GM18873 (cell line): ENCODE measurements at regions not wholly inside any gene's neighbourhood (a gene's known extent, or its start where the extent isn't known, plus 50 kb on each side); places are given as distances from the start of the nearest gene placed in this dataset.
A peak's percentile ranks its signal among the peaks of the same experiment; 100 is the strongest.

Experiments used
- ATAC-seq: cut with Tn5 transposase; IDR thresholded peaks from one replicate; pipeline ENCODE4 v1.9.1; 2021; ENCODE audit warnings: mild to moderate bottlenecking, moderate library complexity, moderate number of reproducible peaks; ENCODE audit not compliant: unreplicated experiment, low FRiP score

GRCh38 chr12:13573698-13574321 lies 377.3 kb downstream of the EMP1 start:
- ATAC-seq, result no peak

- ATAC-seq, result no peak
These were observed 374.5 kb downstream of the EMP1 start for GRCh38 chr12:13571035-13571434.

- no peak for ATAC-seq
These were observed 373.6 kb downstream of the EMP1 start for GRCh38 chr12:13570005-13570694.

- ATAC-seq, result no peak
These were observed 369.8 kb downstream of the EMP1 start for GRCh38 chr12:13566292-13566691.

DNA sequence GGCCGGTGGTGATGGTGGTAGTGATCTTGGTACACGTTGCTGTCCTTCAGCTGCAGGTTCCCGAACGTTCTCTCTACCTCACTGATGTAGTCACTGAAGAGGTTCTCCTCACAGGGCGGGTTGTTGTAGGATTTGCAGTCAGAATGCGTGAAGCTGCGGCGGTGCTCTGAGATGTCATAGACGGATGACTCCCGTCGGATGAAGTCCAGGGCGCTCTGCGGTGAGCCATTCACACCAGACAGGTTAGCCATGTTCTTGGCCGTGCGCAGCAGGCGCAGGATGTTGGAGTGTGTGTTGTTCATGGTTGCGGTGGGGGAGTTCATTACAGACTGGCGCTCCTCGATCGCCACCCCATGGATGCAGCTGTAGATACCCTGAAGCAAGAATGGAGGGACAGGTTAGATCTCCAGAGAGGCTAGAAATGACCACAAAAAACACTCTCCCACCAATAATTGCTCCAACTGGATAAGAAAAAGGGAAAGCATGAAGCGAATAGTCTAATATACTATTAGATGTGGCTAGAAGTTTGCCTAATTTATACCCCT lies 367.8 kb downstream of the EMP1 start:
- ATAC-seq, result no peak

DNA sequence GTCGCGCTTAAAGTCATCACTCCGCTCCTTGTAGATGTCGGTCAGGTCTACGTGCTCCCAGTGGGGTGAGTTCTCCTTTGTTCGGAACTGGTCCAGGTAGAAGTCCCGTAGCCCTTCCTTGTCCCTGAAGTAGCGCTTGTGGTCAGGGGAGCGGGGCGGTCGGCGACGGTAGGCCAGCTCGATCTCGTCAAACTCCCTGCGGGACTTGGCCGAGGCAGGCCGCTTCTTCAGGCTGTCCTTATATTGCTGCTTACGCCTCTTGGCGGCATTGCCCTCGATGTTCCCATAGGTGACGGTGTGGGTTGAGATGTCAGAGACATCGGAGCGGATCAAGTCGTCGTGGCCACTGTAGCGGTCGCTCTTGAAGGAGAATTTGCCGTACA lies 367.2 kb downstream of the EMP1 start:
- ATAC-seq, result no peak

DNA sequence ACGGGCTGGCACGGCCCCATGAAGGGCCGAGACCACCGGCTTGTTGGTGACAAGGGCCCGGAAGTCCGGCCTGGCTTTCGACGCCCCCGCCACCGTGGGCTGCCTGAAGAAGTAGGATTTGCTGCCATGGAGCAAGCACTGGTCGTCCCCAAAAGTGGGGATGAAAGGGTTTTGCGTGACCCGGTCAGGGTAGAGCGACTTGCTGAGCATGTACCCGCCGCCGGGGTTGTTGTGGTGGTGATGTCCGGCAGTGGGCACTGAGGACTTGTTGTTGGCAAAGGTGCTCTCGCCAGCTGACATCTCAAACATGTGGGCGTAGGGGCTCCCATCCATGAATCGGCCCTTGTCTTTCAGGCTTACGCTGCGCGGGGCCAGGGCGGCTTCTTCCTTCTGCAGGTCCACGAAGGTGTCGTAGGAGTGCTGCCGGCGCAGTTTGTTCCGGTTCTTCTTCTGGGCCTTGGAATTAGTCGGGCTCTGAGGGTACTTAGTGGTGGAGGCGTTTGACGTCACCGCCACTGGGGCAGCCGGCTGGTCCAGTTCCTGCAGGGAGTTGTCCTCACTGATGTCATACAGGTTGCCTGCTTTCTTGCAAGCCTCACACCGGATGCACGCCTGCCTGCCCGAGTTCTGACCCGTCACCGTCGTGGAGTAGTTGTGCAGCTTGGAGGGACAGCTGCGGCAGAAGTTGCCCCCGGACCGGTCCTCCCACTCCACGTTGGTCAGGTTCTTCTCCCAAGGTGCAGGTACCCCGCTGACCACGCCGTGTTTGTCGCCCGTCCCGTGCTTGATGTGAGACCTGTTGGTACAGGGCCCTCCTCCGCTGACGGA lies 366.6 kb downstream of the EMP1 start:
- no peak for ATAC-seq

GRCh38 chr12:13561923-13562322 lies 365.4 kb downstream of the EMP1 start:
- no peak for ATAC-seq

DNA sequence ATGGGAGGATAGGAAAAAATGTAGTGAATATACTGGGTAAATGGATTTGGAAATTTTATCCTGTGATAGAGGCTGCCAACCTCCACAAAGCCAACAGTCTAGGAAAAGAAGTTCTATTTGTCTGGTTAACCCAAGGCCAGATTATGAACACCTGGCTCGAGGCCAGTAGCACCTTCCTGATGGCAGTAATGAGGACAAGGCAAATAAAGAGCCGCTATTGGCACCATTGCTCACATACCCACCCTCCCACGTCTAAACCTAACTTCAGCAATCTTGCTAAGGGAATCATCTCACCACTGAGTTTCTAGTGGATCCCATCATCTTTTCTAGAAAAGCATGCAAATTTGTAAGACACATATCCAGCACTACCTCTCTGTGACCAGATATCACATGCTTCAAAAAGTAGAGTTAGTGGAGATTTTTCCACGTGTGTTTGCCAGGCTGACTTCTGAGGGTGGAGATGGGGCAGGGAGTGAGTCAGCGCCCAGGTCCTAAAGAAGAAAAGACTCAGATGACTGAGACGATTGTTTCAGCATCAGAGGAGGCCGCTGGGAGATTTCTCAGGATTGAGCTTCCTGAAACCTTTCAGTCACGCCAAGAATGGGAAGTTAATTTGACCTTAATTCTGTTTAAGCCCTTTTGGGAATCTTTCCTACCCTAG lies 362.9 kb downstream of the EMP1 start:
- ATAC-seq, result no peak

GRCh38 chr12:13552830-13553229 lies 356.3 kb downstream of the EMP1 start:
- ATAC-seq, result no peak

DNA sequence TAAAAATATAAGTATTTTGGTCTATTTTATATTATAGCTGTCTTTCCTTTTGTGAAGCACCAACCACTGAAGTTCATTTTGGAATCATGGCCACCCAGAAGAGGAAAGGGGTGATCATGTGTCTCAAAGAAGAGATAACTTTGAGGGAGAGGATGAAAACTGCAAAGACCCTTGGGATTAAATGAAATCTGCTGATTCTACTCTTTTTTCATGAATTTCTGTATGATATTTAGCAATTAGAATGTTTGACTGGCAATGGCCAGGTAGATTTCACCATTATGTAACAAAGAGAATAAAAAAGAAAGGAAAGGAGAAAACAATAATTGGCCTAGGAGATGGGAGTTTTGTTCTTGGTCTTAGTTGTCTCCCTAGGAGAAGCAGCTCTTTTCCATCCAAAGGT lies 350.8 kb downstream of the EMP1 start:
- no peak for ATAC-seq

GRCh38 chr12:13546231-13546630 lies 349.7 kb downstream of the EMP1 start:
- ATAC-seq, result no peak

DNA sequence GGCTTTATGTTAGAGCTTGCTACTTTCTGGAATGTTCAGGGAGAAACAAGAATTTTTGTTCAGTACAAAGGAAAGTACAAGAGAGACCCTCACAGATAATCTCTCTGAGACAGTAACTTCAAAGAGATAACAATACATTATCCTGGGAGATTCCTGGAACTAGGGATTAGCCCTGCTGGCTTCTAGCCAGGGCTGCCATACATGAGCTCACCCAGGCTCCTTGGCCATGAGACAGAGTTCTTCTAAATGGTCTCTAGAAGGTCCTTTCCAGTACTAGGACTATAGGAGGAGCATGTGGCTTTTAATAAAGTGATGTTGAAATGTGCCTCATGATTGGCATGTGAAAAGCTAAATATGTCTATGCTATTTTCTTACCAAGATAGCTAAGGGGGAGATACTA lies 342.5 kb downstream of the EMP1 start:
- no peak for ATAC-seq

DNA sequence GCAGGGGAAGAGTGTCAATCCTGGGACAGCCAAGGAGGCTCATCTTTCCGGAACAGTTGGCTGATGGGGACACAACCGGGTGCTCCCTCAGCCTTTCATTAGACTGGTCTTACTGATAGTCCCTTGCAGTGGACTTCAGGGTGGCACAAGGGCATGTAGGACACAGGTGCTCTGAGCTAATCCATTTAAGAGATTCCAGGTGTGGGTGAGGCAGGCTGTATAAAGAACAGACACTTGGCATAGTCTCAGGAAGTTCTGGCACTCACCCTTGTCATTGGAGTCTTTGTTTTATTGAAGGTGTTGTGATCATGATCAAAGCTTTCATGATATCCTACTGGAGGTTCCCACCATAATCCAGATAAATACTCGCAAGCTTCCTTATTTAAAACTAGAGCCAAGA lies 341.6 kb downstream of the EMP1 start:
- no peak for ATAC-seq

DNA sequence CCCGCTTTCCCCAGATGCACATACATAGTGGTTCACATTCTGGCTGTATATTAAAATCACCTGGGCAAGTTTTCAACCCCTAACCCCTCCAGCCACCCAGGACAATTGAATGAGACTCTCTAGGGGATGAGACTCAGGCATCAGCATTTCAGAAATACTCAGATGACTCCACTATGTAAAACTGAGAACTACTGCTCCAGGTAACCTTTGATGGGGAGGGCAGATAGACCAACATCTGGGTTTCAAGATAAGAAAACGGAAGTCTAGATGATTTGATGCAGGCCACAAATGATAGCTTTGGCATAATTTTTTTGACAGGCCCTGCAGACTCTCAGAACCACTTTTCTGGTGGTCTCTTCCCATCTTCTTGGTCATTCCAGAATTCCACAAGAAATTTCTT lies 341.1 kb downstream of the EMP1 start:
- no peak for ATAC-seq

DNA sequence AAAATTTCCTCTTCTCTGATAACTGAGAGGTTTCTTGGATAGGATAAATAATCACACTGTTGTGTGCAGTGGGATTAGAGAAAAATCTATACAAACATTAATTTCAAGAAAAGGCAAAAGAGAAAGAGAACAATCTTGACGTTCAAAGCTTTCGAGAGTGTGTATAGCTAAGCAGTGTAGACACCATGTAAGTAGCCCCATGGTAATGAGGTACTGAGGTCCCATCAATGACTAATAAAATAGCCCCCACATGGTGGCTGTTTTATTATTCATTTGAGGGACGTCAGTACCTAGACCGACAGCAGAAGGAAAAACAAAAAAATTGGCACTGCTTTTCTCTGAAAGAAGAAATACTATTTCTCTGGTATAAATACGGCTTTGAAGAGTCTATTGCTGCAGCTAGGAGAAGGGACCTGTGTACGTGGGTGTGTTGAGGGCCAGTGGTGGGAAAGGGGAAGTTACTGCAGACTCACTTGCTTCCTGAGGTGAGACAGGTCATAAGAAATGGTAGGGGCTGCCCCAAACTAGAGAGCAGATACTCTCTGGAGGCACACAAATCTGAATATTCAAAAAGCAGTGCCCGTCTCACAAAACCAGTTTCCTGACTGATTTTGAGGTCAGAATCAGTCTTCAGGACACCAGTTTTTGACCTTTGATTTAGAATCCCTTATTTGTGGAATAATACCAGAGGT lies 339.8 kb downstream of the EMP1 start:
- ATAC-seq, result peak; percentile 92

- no peak for ATAC-seq
These were observed 338.3 kb downstream of the EMP1 start for GRCh38 chr12:13534645-13535398.

DNA sequence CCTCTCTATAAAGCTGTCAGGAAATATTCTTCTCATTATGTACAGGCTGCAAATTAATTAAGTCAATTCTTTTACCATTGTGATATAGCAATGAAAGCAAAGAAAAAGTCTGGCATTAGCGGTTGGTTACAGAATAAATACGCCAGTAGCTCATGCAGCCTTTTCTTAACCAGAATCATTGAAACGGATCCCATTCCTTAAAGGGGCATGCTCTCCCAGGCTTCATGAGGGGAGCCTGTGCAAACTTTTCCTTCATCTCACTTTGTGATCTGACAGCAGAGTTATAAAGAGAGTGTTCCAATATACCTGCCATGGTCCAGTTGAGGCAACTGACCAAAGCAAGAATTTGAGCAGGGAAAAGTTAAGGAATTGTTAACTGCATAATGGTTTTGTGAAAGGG lies 337.7 kb downstream of the EMP1 start:
- ATAC-seq, result no peak

GRCh38 chr12:13530966-13531365 lies 334.4 kb downstream of the EMP1 start:
- ATAC-seq, result no peak
